EL (cell line): ENCODE measurements at regions not wholly inside any gene's neighbourhood (a gene's known extent, or its start where the extent isn't known, plus 50 kb on each side); places are given as distances from the start of the nearest gene placed in this dataset.
"Not testable (repeated sequence)": the region's sequence is repeated elsewhere in the genome, so short reads cannot be mapped to it uniquely, and the experiment has no call there.

Experiments used
- DNase-seq: peaks from one replicate; pipeline ENCODE4 v3.0.0-alpha.2; 2016

- no peak for DNase-seq
These were observed 1420.4 kb downstream of the RAPGEF2 start for GRCh38 chr4:160523231-160523630.

GRCh38 chr4:160537681-160538080 lies 1434.8 kb downstream of the RAPGEF2 start:
- no peak for DNase-seq

GRCh38 chr4:160546201-160546600 lies 1443.3 kb downstream of the RAPGEF2 start:
- DNase-seq, result no peak

- DNase-seq, result not testable (repeated sequence)
These were observed 1447.2 kb downstream of the RAPGEF2 start for GRCh38 chr4:160549951-160550519.

GRCh38 chr4:160562661-160563060 lies 1459.8 kb downstream of the RAPGEF2 start:
- no peak for DNase-seq

- no peak for DNase-seq
These were observed 1460.8 kb downstream of the RAPGEF2 start for GRCh38 chr4:160563552-160564282.

- DNase-seq, result no peak
These were observed 1464.8 kb downstream of the RAPGEF2 start for GRCh38 chr4:160567634-160568033.

GRCh38 chr4:160570271-160570670 lies 1467.4 kb downstream of the RAPGEF2 start:
- DNase-seq, result no peak

GRCh38 chr4:160574272-160574671 lies 1471.4 kb downstream of the RAPGEF2 start:
- not testable (repeated sequence) for DNase-seq

- no peak for DNase-seq
These were observed 1477.7 kb downstream of the RAPGEF2 start for GRCh38 chr4:160580581-160580980.

GRCh38 chr4:160592258-160592657 lies 1489.4 kb downstream of the RAPGEF2 start:
- DNase-seq, result no peak

GRCh38 chr4:160595646-160596045 lies 1492.8 kb downstream of the RAPGEF2 start:
- no peak for DNase-seq

GRCh38 chr4:160604541-160604940 lies 1501.7 kb downstream of the RAPGEF2 start:
- no peak for DNase-seq

- DNase-seq, result no peak
These were observed 1508.3 kb downstream of the RAPGEF2 start for GRCh38 chr4:160611181-160611580.

- no peak for DNase-seq
These were observed 1528.2 kb downstream of the RAPGEF2 start for GRCh38 chr4:160631044-160631443.

GRCh38 chr4:160652790-160653189 lies 1511.0 kb downstream of the FSTL5 start:
- DNase-seq, result no peak

- no peak for DNase-seq
These were observed 1488.2 kb downstream of the FSTL5 start for GRCh38 chr4:160675550-160675949.

GRCh38 chr4:160685729-160686128 lies 1478.1 kb downstream of the FSTL5 start:
- no peak for DNase-seq

- DNase-seq, result no peak
These were observed 1462.1 kb downstream of the FSTL5 start for GRCh38 chr4:160701671-160702070.

- DNase-seq, result no peak
These were observed 1454.8 kb downstream of the FSTL5 start for GRCh38 chr4:160709026-160709425.

- no peak for DNase-seq
These were observed 1454.3 kb downstream of the FSTL5 start for GRCh38 chr4:160709546-160709945.

- DNase-seq, result no peak
These were observed 1447.2 kb downstream of the FSTL5 start for GRCh38 chr4:160716551-160716950.

GRCh38 chr4:160717848-160718247 lies 1446.0 kb downstream of the FSTL5 start:
- no peak for DNase-seq

GRCh38 chr4:160724063-160724462 lies 1439.7 kb downstream of the FSTL5 start:
- no peak for DNase-seq

GRCh38 chr4:160745126-160745525 lies 1418.7 kb downstream of the FSTL5 start:
- no peak for DNase-seq
